ENCODE measurements at regions not wholly inside any gene's neighbourhood (a gene's known extent, or its start where the extent isn't known, plus 50 kb on each side); places are given as distances from the start of the nearest gene placed in this dataset.

- Histone ChIP-seq H2AFZ (ENCODE audit: low read depth) (no peak overlapping the region), H3K79me2 (ENCODE audit: insufficient read depth) (peaks cover 99% of the 10 kb centered on the region), H3F3A (replicated peaks; ENCODE audit: insufficient read depth) (no peaks in the 10 kb centered on the region), H3K27ac (ENCODE audit: low read depth in 2 of 2, low read length in 1 of 2) (no peak overlapping the region), H3K4me2 (no peak overlapping the region), H4K20me1 (ENCODE audit: insufficient read depth) (peaks cover 96% of the 10 kb centered on the region), H3K4me3 (ENCODE audit: low read depth in 2 of 2, low read length in 1 of 2) (no peak overlapping the region), H3K27me3 (ENCODE audit: insufficient read depth) (no peaks in the 10 kb centered on the region), H3K4me1 (ENCODE audit: control insufficient read depth in 1 of 2, insufficient read depth in 2 of 2, low read depth in 1 of 2, low read length in 1 of 2) (peaks cover 3 to 11% of the 10 kb centered on the region in 2 experiments; a peak in 2 of 4 replicates), H3K9ac (no peak overlapping the region), H3K9me3 (no peaks in the 10 kb centered on the region), H3K9me2 (no peaks in the 10 kb centered on the region), H3K36me3 (replicated peaks in 1 of 2; ENCODE audit: control insufficient read depth in 1 of 2, insufficient read depth in 2 of 2, low read length in 1 of 2) (peaks cover 6 to 20% of the 10 kb centered on the region in 2 experiments)
- ChIA-PET POLR2A (no interaction called here), CTCF (interaction anchor here (1.1 to 1.7 kb wide), 5 partner anchors 13 to 711 kb away, joined by 3 to 7 read pairs (median 4); no protein-coding TSS in a partner anchor)
- 90% methylated on average over 5 of the region's 5 CpGs for WGBS (ENCODE audit: low lambda C conversion rate)
- TF ChIP-seq SMC3 (IDR thresholded peaks at IDR 0.05; ENCODE audit: low read depth, low read length) = no peak
- no peak for TF ChIP-seq TAF1 (IDR thresholded peaks at IDR 0.05; ENCODE audit: borderline replicate concordance, low read depth, low read length)
- DNase-seq = no peak
Measured at GRCh38 chr3:72441284-72441994, 406.8 kb downstream of the SHQ1 start.

- ChIA-PET POLR2A (no interaction called here), CTCF (interaction anchor here (1.2 to 1.7 kb wide), 3 partner anchors 382 to 710 kb away, joined by 4 to 7 read pairs (median 4); no protein-coding TSS in a partner anchor)
- DNase-seq = no peak
- peaks cover 99% of the 10 kb centered on the region for H3K79me2 ChIP-seq (ENCODE audit: insufficient read depth)
- 94% methylated on average over 4 of the region's 4 CpGs for WGBS (ENCODE audit: low lambda C conversion rate)
- peaks cover 3 to 11% of the 10 kb centered on the region in 2 experiments; a peak in 2 of 4 replicates for H3K4me1 ChIP-seq (ENCODE audit: control insufficient read depth in 1 of 2, insufficient read depth in 2 of 2, low read depth in 1 of 2, low read length in 1 of 2)
- peaks cover 6 to 20% of the 10 kb centered on the region in 2 experiments for H3K36me3 ChIP-seq (replicated peaks in 1 of 2; ENCODE audit: control insufficient read depth in 1 of 2, insufficient read depth in 2 of 2, low read length in 1 of 2)
- no peak for TF ChIP-seq FOXM1 (IDR thresholded peaks at IDR 0.05; ENCODE audit: low read depth)
- TF ChIP-seq RXRA (IDR thresholded peaks at IDR 0.05; ENCODE audit: borderline replicate concordance, low read depth) = no peak
- no peak for TF ChIP-seq MEF2A (IDR thresholded peaks at IDR 0.05; ENCODE audit: borderline replicate concordance, low read depth)
- TF ChIP-seq CTCF (IDR thresholded peaks at IDR 0.05) = no peak
- no peak for TF ChIP-seq USF1 (IDR thresholded peaks at IDR 0.05; ENCODE audit: borderline replicate concordance, low read depth)
- no peak for TF ChIP-seq RCOR1 (IDR thresholded peaks at IDR 0.05; ENCODE audit: low read length)
- no peak for TF ChIP-seq MAX (IDR thresholded peaks at IDR 0.05; ENCODE audit: low read depth)
- no peak for TF ChIP-seq RAD21 (IDR thresholded peaks at IDR 0.05; ENCODE audit: low read length)
- no peak for TF ChIP-seq JUND (IDR thresholded peaks at IDR 0.05)
- no peak for TF ChIP-seq USF2 (IDR thresholded peaks at IDR 0.05; ENCODE audit: borderline replicate concordance, low read depth, low read length)
- TF ChIP-seq FOXJ3 (CRISPR knock-in tag; IDR thresholded peaks at IDR 0.05) = no peak
- no peak for TF ChIP-seq TCF12 (IDR thresholded peaks at IDR 0.05)
- no peak for TF ChIP-seq TEAD4 (IDR thresholded peaks at IDR 0.05; ENCODE audit: borderline replicate concordance, insufficient read depth)
- TF ChIP-seq NRF1 (IDR thresholded peaks at IDR 0.05; ENCODE audit: low read depth, low read length) = no peak
- no peak for TF ChIP-seq GATA2 (CRISPR knock-in tag; IDR thresholded peaks at IDR 0.05)
- TF ChIP-seq EZH2phosphoT487 (IDR thresholded peaks at IDR 0.05; ENCODE audit: borderline replicate concordance, low read depth) = no peak
- H3K9ac ChIP-seq = no peak overlapping the region
- H3K4me2 ChIP-seq = no peak overlapping the region
- no peaks in the 10 kb centered on the region for H3F3A ChIP-seq (replicated peaks; ENCODE audit: insufficient read depth)
- no peak overlapping the region for H2AFZ ChIP-seq (ENCODE audit: low read depth)
- H3K4me3 ChIP-seq (ENCODE audit: low read depth in 2 of 2, low read length in 1 of 2) = no peak overlapping the region
- H3K9me2 ChIP-seq = no peaks in the 10 kb centered on the region
- H3K27me3 ChIP-seq (ENCODE audit: insufficient read depth) = no peaks in the 10 kb centered on the region
- H4K20me1 ChIP-seq (ENCODE audit: insufficient read depth) = peaks cover 96% of the 10 kb centered on the region
- H3K27ac ChIP-seq (ENCODE audit: low read depth in 2 of 2, low read length in 1 of 2) = no peak overlapping the region
- H3K9me3 ChIP-seq = no peaks in the 10 kb centered on the region
Measured at GRCh38 chr3:72440491-72440890, 407.8 kb downstream of the SHQ1 start.
